GM13977 (cell line): ENCODE measurements at regions not wholly inside any gene's neighbourhood (a gene's known extent, or its start where the extent isn't known, plus 50 kb on each side); places are given as distances from the start of the nearest gene placed in this dataset.

Experiments used
- DNase-seq: peaks from one replicate; pipeline ENCODE4 v3.0.0; 2012; ENCODE audit warnings: low spot score
- in situ Hi-C: fragments of 300-500 bp; cut with MboI; formaldehyde crosslinking; loops from one replicate; pipeline ENCODE4 v1.12.0; 2022; ENCODE audit warnings: low sequenced_read_pairs, low pct_unique_long_range_greater_than_20kb, mixed read lengths, inconsistent platforms; ENCODE audit not compliant: unreplicated experiment
- TF ChIP-seq, protein P1 (sequence below): IDR thresholded peaks from 2 replicates; pipeline ENCODE4 v1.5.1; 2012; ENCODE audit warnings: mild to moderate bottlenecking, control low read depth; ENCODE audit not compliant: insufficient read depth; ENCODE audit errors: extremely low read depth, missing control alignments

DNA sequence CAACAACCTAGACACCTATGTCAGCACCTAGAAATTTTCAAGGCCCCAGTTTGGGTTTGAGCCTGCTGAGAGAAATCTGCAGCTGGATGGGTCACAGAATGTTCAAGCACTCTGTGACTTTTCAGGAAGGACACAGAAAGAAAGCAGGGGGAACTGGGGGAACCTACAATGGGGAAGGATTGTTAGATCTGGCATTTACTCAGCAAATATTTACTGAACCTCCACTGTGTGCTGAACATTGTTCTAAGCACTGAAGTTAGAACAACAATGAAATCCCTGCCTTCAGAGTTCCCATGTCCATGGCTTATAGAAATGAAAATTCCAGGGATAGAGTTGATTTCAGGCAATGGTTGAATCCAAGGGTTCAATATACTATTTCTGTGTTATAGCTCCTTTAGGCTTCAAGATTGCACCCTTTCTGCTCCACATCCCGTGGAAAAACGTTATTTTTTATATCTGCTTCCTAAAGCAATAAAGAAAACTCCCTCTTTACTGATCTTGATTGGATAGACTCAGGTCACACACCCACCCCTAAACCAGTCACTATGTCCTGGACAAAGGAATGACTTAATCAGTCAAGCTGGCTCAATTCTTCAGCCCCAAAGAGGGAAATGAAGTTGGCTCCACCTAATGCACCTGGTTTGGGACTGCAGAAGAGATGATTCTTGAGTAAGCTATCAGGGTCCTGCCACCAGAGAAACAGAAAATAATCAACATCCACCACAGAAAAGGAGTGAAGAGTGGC lies 95.1 kb downstream of the OR5AK2 start:
- TF ChIP-seq, protein P1, sequence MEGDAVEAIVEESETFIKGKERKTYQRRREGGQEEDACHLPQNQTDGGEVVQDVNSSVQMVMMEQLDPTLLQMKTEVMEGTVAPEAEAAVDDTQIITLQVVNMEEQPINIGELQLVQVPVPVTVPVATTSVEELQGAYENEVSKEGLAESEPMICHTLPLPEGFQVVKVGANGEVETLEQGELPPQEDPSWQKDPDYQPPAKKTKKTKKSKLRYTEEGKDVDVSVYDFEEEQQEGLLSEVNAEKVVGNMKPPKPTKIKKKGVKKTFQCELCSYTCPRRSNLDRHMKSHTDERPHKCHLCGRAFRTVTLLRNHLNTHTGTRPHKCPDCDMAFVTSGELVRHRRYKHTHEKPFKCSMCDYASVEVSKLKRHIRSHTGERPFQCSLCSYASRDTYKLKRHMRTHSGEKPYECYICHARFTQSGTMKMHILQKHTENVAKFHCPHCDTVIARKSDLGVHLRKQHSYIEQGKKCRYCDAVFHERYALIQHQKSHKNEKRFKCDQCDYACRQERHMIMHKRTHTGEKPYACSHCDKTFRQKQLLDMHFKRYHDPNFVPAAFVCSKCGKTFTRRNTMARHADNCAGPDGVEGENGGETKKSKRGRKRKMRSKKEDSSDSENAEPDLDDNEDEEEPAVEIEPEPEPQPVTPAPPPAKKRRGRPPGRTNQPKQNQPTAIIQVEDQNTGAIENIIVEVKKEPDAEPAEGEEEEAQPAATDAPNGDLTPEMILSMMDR = no peak
- no peak for DNase-seq
- in situ Hi-C loops = no loop called here

DNA sequence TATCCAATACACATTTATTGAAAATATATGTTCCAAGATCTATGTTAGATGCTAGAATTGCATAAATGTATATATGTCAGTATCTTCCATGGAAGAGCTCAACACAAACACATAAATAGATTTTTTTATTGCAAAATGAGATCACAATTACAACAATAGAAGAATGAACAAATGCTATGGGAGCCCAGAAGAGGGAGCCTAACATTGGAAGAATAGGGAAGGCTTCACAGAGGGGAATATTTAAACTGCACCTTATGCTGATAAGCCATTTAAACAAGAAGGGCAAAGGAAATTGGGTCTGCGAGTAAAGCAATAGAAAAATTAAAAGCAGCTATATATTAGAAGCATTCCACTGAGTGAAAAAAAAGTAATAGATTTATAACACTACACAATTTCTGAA lies 96.1 kb upstream of the LRRC55 start:
- in situ Hi-C loops = no loop called here
- DNase-seq = no peak
- TF ChIP-seq, protein P1 = no peak

DNA sequence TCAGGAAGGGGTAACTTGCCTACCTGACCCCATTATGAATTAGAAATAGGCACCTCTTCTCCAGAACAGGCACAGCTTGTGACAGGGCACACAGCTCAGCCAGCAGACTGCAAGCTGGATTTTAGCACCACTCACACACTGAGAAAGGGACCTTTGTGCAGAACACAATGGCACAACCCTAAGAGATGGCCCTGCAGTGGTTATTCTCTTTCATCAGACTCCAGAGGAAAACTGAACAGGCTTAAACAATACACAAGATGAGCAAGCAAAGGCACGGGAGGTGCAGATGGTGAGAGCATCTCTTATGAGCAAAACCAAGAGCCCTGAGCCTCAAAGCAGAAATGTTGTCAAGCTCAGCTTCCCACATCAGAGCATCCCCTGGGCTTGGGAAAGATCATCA lies 93.8 kb upstream of the LRRC55 start:
- no peak for DNase-seq
- TF ChIP-seq, protein P1 = no peak
- in situ Hi-C loops = no loop called here

DNA sequence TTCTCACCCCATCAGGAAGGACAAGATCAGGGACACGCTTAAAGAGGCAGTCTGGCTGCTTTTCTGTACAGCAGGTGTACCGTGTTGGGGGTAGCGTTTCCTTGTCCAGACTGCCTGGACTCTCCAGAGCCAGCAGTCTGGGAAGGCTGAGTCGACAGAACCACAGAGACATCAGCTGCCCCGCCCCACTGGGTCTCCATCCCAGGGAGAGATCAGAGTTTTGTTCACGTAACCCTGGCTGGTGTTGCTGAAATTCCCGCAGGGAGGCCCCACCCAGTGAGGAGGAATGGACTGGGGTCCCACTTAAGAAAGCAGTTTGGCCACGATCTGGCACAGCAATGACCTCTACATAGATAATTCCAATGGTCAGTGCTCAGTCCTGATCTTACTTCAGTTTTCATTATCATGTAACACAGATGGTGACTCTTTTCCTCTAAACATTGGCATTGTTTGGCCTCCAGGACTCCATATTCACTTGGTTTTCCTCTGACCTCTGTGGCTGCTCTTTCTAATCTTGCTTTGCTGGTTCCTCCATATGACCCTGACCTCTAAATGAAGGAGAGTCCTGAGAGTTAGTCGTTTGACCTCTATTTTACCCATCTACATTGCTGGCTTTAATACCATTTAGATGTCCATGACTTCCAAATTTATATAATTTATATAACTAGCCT lies 89.6 kb upstream of the LRRC55 start:
- TF ChIP-seq, protein P1 = no peak
- in situ Hi-C loops = no loop called here
- DNase-seq = no peak

DNA sequence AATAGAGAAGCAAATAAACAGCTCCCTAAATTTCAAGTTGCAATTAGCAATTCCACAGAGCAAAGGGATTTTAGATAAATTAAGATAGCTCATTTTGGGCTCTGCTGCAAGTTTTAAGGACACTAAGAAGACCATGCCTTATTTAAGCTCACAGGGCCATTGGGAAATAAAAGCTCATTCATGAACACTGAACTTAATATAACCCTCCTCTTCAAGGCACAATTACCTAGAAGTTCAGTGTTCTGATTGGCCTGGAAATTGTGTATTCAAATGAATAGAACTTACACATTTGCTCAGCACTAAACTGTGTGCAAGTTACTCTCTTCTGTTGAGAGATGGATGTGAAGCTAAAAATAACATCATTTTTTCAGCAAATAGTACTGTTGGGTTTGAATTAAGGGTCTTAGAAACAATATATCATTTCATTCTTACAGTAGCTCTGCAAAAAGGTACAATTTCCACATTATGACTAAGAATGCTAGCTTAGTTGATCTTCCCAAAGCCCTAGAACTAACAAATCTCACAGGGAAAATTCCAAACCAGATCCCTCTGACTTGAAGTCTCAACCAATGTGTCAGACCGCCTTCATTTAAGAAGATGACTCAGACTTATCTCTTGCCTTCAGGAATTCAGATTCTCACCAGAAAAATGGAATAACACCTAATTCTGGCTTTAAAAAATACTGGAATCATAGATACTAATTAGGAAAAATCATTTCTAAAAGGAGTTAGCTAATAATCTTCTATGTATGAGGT lies 87.4 kb upstream of the LRRC55 start:
- in situ Hi-C loops = no loop called here
- no peak for DNase-seq
- TF ChIP-seq, protein P1 = no peak

DNA sequence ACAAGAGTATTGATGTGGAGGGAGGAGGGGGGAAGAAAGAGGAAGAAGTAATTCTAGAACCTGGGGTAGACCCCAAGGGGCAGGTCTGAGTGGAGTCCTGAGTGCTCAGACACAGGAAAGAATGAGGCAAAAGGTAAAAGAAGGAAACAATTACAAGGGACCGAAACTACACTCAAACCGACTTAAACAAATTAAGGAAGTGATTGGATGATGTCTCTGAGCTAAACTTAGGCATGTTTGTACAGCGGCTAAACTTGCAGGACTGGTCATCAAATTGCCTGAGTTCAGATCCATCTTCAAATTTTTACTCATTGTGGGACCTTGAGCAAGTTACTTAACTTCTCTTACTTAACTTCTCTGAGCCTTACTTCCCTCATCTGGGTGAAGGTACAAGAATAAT lies 86.3 kb upstream of the LRRC55 start:
- TF ChIP-seq, protein P1 = no peak
- in situ Hi-C loops = no loop called here
- DNase-seq = no peak
